Stimulated activated CD8-positive, alpha-beta memory T cell treated with anti-CD3 and anti-CD28 coated beads, Interleukin-7, amount 100 ng/mL, for 1 hour (primary cell): ENCODE measurements at regions not wholly inside any gene's neighbourhood (a gene's known extent, or its start where the extent isn't known, plus 50 kb on each side); places are given as distances from the start of the nearest gene placed in this dataset.

Experiments used
- DNase-seq, 2 donors: peaks; one replicate each; pipeline ENCODE4 v3.0.0-alpha.2; 2020; ENCODE audit warnings: low read depth in 2 of 2

GRCh38 chr4:130628531-130628930 is 1532.6 kb downstream of the C4orf33 start:
- no peak for DNase-seq

DNA sequence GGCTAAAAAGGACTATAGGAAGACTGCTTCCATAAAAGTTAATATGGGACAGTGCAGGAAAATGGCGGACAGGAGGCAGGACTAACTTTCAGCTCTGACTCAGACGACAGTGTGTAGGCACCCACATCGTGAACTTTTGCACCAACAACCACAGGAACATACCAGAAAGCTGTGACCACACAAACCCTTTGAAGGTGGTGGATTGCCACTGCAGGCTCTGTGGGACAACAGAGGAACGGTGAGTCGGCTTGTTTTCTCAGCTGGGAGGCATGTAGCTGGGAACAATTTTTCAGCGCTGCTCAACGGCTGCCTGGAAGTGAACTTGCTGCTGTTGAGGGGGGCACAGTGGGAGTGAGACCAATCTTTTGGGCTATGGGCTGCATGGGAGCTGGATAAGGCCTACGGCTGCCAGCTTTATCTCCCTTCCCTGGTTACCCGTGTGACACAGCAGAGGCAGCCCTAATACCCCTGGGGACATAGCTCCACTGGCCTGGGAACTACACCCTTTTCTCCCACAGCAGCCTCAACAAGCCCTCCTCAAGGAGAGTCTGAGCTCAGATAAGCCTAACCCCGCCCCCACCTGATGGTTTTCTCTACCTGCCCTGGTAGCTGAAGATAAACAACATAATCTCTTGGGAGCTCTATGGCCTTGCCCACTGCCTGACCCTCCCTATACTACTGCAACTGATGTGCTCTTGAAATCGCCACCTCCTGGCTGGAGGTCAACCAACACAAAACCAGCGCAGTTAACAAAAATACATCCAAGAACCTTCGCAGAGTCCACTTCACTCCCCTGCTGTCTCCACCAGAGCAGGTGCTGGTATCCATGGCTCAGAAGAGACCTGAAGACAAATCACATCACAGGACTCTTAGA is 1537.0 kb downstream of the C4orf33 start:
- no peak for DNase-seq

GRCh38 chr4:130636486-130636885 is 1540.5 kb downstream of the C4orf33 start:
- DNase-seq: no peak

DNA sequence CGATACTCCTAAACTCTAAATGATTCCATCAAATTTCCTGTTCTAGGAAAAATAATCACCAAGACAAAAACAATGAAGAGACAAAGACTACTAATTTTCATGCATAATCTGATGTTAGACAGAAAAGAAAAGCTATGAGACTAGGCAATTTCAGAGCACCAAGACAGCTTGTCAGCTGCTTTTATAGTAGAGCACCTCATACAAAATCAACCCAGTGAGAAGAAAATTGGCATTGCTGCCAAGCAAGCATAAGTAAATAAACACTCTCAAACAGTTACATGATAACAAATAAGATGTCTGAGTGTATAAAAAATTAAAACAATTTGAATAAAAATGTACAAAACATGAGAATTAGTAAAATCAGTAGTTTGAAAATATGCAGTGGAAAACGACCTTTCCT is 1544.6 kb downstream of the C4orf33 start:
- DNase-seq: no peak

DNA sequence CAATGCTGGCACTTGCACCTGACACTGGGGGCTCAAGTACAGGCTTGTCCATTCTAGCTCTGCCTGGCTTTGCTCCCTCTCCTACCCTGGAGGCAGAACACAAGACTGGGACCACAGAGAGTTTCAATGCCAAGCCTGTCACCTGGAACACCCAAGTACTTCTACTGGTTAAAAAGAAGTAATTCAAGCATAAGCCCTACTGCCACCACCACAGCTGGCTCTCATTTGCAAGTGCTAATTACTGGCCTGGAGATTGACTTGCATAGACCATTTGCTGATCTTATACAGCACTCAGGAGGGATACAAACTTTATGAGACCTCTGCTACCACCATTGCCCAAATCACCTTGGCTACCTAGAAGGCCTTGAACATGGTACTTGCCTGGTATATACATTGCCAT is 1550.9 kb downstream of the C4orf33 start:
- DNase-seq: no peak

DNA sequence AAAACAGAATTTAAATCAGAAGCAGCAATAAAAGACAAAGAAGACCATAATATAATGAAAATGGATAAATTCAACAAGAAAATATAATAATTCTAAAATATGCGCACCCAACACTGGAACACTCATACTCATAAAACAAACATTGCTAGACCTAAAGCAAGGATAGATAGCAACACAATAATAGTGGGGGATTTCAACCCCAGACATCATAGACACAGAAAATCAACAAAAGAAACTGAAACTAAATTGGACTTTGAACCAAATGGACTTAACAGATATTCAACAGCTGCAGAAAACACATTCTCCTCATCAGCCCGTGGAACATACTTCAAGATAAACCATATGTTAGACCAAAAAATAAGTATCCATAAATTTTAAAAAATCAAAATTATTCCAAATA is 1552.6 kb downstream of the C4orf33 start:
- no peak for DNase-seq

- no peak for DNase-seq
Measured at GRCh38 chr4:130653842-130654241, 1557.9 kb downstream of the C4orf33 start.

GRCh38 chr4:130659320-130659719 is 1563.4 kb downstream of the C4orf33 start:
- DNase-seq: no peak

DNA sequence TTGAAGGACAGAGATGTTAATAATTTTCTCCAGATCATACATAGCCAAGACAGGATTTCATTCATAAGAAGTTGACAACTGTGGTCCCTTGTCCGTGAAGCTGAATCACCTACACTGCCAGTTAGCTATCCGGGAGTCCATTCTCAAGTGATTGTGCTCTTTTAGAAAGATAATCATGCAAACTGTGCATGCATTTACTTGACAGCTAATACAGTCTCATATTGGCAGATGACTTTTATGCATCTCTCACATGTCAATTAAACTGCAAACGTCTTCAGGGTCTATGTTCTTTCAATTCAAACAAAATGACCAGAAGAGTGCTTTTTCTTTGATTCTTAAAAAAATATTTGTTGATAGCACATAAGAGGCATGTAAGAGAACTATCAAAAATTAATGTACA is 1572.9 kb downstream of the C4orf33 start:
- no peak for DNase-seq

GRCh38 chr4:130675266-130675665 is 1579.3 kb downstream of the C4orf33 start:
- no peak for DNase-seq

GRCh38 chr4:130689181-130689580 is 1593.2 kb downstream of the C4orf33 start:
- no peak for DNase-seq

DNA sequence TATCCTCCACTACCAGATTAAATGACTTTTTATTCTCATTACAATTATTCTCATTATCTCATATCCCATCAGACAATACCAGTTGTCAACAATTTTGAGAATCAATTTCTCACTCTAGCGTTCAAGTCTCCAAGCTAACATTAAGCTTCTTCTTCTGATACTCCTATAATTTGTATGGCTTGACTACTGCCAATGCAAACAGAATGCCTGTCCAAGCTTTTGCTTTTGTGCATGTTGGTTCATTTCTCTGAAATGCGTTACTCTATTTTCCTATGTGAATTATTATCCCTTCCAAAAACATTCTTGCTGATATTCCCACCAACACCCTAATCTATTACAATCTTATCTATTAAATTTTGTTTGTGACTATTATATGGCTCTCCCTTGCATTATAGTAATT is 1602.3 kb downstream of the C4orf33 start:
- no peak for DNase-seq

- no peak for DNase-seq
Measured at GRCh38 chr4:130699004-130699403, 1603.1 kb downstream of the C4orf33 start.

DNA sequence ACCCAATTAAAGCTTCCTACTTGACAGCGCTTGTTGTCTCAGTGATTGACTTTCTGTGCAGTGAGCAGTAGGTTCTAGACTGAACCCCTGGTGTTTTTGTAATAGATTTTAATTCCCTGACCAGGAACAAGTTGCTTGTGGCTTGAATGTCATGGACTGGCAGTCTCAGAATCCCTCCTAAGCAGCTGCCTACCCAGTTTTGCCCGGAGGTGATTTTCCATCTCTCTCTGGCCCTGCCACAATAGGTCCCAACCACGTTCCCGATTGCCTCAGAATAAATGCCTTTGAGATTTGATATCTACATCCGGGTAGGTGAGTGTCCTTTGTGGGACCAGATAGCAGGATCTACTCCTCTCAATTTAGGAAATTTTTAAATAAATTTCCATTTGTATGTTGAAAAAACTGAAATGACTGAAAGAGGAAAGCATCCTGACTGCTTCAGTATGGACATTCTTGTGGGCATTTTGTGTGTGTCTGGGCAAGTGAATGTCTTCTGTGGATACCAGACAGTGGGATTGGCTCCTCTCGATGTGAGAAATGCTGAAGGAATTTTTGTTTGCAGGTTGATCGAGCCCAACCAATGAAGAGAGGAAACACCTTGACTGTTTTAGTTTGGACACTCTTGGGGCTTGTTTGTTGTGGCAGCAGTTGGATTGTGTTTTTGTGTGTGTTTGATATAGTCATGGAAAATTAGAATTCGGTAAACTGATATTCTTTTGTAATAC is 1607.4 kb downstream of the C4orf33 start:
- no peak for DNase-seq

DNA sequence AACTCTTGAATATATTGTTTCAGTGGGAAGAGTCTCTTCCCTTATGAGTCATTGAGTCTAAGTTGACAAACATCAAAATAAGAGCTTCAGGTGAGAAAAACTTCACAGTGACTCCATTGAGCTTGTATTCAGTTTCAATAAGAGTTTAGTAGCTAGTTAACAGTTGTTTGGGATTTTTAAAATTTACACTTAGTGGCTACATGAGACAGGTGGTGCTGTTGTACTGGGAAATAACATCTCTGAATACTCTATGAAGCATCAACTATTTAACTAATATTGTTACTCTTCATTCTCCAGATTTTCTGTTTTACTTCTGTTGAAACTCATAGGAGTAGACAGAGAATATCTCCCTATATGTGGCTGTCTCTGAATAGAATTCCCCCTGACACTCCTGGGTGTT is 1609.1 kb downstream of the C4orf33 start:
- no peak for DNase-seq

- DNase-seq: no peak
Measured at GRCh38 chr4:130712038-130712437, 1616.1 kb downstream of the C4orf33 start.

DNA sequence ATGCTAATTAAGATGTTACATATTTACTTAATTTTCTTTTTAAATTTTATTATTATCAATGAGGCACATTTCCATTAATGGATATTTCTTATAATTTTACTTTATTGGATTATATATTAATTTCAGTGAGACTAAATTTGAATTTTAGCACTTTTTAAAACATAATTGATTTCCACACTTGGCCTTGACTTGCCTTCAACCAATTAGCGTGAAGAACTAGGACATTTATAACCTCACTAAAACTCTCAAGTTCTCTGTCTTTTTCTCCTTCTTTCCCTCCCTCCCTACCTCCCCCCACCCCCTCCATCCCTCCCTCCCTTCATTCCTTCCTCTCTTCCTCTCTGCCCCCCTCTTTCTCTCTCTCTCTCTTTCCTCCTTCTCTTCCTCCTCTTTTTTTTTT is 1618.1 kb downstream of the C4orf33 start:
- no peak for DNase-seq

GRCh38 chr4:130722361-130722760 is 1626.4 kb downstream of the C4orf33 start:
- no peak for DNase-seq

DNA sequence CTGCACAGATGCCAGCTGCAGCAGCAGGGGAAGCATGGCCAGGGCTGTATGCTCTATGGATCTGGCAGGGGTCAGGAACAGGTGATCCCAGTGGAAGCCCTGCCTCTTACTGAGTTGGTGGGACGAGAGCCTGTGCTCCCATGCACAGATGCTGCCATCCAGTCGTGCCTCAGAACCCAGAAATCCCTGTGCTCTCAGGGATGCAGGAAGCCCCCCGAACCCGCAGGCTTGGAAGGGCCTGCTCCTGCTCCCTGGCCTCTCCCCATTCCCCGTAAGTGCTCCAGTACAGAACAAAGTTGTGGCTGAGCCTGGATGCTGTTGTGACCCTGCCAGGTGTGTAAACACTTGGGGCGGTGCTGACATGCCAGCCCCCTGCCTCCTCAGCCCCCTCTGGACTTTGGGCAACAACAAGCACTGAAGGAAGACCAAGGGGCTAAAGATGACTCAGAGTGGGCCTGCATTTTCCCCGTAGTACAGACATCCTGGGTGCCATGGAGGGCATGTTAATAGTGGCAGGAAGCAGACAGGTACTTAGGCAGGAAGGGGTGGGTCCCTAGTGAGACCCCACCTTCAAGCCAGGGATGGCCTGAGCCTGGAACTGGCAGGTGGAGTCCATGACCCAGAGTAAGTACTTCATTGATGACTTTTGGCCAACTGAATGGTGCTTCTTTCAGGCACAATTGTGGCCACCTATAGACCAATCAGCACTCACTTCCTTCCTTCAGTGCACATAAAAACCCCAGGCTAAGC is 1640.7 kb downstream of the C4orf33 start:
- DNase-seq: no peak

GRCh38 chr4:130738233-130738632 is 1642.3 kb downstream of the C4orf33 start:
- DNase-seq: no peak

DNA sequence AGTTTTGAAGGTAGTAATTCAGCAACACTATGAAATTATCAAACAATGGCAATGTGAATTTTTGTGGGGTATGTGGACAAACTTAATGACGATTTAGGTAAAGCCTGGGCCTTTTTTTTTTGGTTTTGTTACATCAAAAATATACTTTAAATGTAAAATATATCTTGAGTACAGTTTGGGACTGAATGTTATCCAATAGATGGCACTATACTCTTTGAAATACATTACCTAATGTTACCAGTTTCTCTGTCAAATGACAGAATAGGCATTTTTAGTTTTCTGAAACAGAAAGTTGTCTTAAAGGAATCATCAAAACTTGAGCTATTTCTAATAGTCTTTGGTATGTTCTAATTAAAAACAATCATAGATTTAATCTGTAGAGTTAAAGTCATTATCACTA is 1651.9 kb downstream of the C4orf33 start:
- no peak for DNase-seq

DNA sequence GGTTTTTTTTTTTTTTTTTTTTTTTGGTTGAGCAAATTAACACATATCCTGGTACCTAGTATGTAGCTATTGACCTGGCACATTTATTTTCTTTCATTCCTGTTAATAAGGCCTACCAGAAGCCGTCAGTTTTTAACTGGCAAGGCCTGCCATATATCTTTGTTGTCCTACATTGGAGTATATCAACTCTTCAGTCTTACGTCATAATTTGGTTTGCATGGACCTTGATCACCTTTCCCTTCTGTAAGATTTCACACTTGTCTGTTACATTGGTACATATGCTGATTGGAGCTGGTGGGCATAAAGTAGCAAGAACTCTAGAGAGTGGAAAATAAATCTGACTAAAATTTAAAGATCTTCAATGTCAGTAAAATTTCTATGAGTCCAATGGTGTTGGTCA is 1658.0 kb downstream of the C4orf33 start:
- DNase-seq: no peak

DNA sequence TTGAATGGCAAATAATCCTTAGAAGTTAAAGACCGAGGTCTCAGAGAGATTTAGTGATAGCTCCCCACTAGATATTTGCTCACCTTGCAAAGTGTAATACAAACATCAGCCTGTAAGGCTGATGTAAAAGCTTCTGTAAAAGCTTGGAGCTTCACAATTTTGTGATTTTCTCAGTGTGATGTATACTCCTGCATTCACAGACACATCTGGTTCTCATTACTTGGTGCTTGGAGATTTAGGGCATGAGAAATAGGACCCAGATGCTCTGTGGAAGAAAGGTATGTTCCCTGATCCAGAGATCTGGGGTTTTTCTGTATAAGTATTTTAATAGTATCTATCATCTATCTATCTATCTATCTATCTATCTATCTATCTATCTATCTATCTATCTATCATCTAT is 1664.3 kb downstream of the C4orf33 start:
- no peak for DNase-seq
